Cardiac fibroblast (primary cell): ENCODE measurements at regions not wholly inside any gene's neighbourhood (a gene's known extent, or its start where the extent isn't known, plus 50 kb on each side); places are given as distances from the start of the nearest gene placed in this dataset.
A peak's percentile ranks its signal among the peaks of the same experiment; 100 is the strongest.

Experiments used
- DNase-seq, 2 donors: peaks; one replicate each; pipeline versions ENCODE4 v3.0.0 to v3.0.0-alpha.2; 2010; ENCODE audit warnings: low read depth in 2 of 2
- H3K4me3 ChIP-seq, 2 donors: replicated peaks in 1 of 2; 1 replicate in 1 of 2; 2 replicates in 1 of 2; pipeline ENCODE4 v1.5.1; 2011; ENCODE audit warnings: low read depth in 2 of 2, low read length in 2 of 2, mild to moderate bottlenecking in 2 of 2, moderate library complexity in 1 of 2
- CTCF ChIP-seq: IDR thresholded peaks from one replicate; pipeline ENCODE4 v1.5.1; 2011; ENCODE audit warnings: low read depth, mild to moderate bottlenecking, low read length, inconsistent platforms

- no peak overlapping the region for H3K4me3 ChIP-seq
- no peak for TF ChIP-seq CTCF
- DNase-seq: no peak
Observed at GRCh38 chr3:43783987-43784639, 93.4 kb downstream of the ABHD5 start.

- TF ChIP-seq CTCF: no peak
- no peak overlapping the region for H3K4me3 ChIP-seq
- no peak for DNase-seq
Observed at GRCh38 chr3:43784640-43785011, 93.9 kb downstream of the ABHD5 start.

GRCh38 chr3:43785551-43785950 lies 94.8 kb downstream of the ABHD5 start:
- no peak for TF ChIP-seq CTCF
- DNase-seq: peak in 1 of 2 donors; percentile 33
- no peak overlapping the region for H3K4me3 ChIP-seq

- DNase-seq: no peak
- no peak overlapping the region for H3K4me3 ChIP-seq
- TF ChIP-seq CTCF: no peak
Observed at GRCh38 chr3:43786102-43786501, 95.4 kb downstream of the ABHD5 start.

GRCh38 chr3:43786526-43787305 lies 96.0 kb downstream of the ABHD5 start:
- DNase-seq: no peak
- TF ChIP-seq CTCF: no peak
- no peak overlapping the region for H3K4me3 ChIP-seq

GRCh38 chr3:43787330-43787729 lies 96.6 kb downstream of the ABHD5 start:
- no peak for DNase-seq
- H3K4me3 ChIP-seq: no peak overlapping the region
- TF ChIP-seq CTCF: no peak
